HEK293 (cell line): ENCODE measurements at regions not wholly inside any gene's neighbourhood (a gene's known extent, or its start where the extent isn't known, plus 50 kb on each side); places are given as distances from the start of the nearest gene placed in this dataset.

Experiments used
- FEZF1 ChIP-seq: fragments of 450-650 bp; formaldehyde crosslinking; IDR thresholded peaks from 2 replicates; pipeline ENCODE4 v1.5.1; 2016; ENCODE audit warnings: missing biosample characterization, missing genetic modification characterization
- GFI1B ChIP-seq: fragments of 450-650 bp; formaldehyde crosslinking; IDR thresholded peaks from 2 replicates; pipeline ENCODE4 v1.5.1; 2016; ENCODE audit warnings: missing biosample characterization, missing genetic modification characterization
- KLF7 ChIP-seq: fragments of 450-650 bp; formaldehyde crosslinking; IDR thresholded peaks from 2 replicates; pipeline ENCODE4 v1.5.1; 2016; ENCODE audit warnings: missing biosample characterization, missing genetic modification characterization, borderline replicate concordance
- KLF8 ChIP-seq: fragments of 450-650 bp; formaldehyde crosslinking; IDR thresholded peaks from 2 replicates; pipeline ENCODE4 v1.5.1; 2016; ENCODE audit warnings: missing biosample characterization, missing genetic modification characterization
- KLF9 ChIP-seq: fragments of 450-650 bp; formaldehyde crosslinking; IDR thresholded peaks from 2 replicates; pipeline ENCODE4 v1.5.1; 2016; ENCODE audit warnings: missing biosample characterization, missing genetic modification characterization, low read depth
- OSR2 ChIP-seq: fragments of 450-650 bp; formaldehyde crosslinking; IDR thresholded peaks from 2 replicates; pipeline ENCODE4 v1.5.1; 2016; ENCODE audit warnings: missing biosample characterization, missing genetic modification characterization
- SETDB1 ChIP-seq: IDR thresholded peaks from one replicate; pipeline ENCODE4 v1.6.1; 2017; ENCODE audit warnings: mild to moderate bottlenecking, low read length, moderate library complexity, mixed read lengths; ENCODE audit not compliant: insufficient read length
- WT1 ChIP-seq: fragments of 450-650 bp; formaldehyde crosslinking; IDR thresholded peaks from 2 replicates; pipeline ENCODE4 v1.5.1; 2016; ENCODE audit warnings: missing biosample characterization, missing genetic modification characterization
- ZFHX2 ChIP-seq: fragments of 450-650 bp; formaldehyde crosslinking; conservative IDR thresholded peaks from 2 replicates; pipeline ENCODE4 v1.5.1; 2016; ENCODE audit warnings: missing biosample characterization, missing genetic modification characterization
- ZIC2 ChIP-seq: fragments of 450-650 bp; formaldehyde crosslinking; IDR thresholded peaks from 2 replicates; pipeline ENCODE4 v1.5.1; 2016; ENCODE audit warnings: missing biosample characterization, missing genetic modification characterization
- ZNF18 ChIP-seq: fragments of 450-650 bp; formaldehyde crosslinking; IDR thresholded peaks from 2 replicates; pipeline ENCODE4 v1.5.1; 2016; ENCODE audit warnings: missing biosample characterization, missing genetic modification characterization
- ZNF184 ChIP-seq: fragments of 450-650 bp; IDR thresholded peaks from 2 replicates; pipeline ENCODE4 v1.5.1; 2018; ENCODE audit warnings: missing biosample characterization, mild to moderate bottlenecking, missing genetic modification characterization
- ZNF2 ChIP-seq: fragments of 450-650 bp; formaldehyde crosslinking; IDR thresholded peaks from 2 replicates; pipeline ENCODE4 v1.5.1; 2016; ENCODE audit warnings: missing biosample characterization, missing genetic modification characterization
- ZNF202 ChIP-seq: fragments of 450-650 bp; formaldehyde crosslinking; IDR thresholded peaks from 2 replicates; pipeline ENCODE4 v1.5.1; 2016; ENCODE audit warnings: missing biosample characterization, missing genetic modification characterization, borderline replicate concordance
- ZNF214 ChIP-seq: fragments of 450-650 bp; formaldehyde crosslinking; IDR thresholded peaks from 2 replicates; pipeline ENCODE4 v1.5.1; 2017; ENCODE audit warnings: missing biosample characterization, mild to moderate bottlenecking, missing genetic modification characterization, borderline replicate concordance
- ZNF24 ChIP-seq: fragments of 450-650 bp; formaldehyde crosslinking; IDR thresholded peaks from 2 replicates; pipeline ENCODE4 v1.5.1; 2016; ENCODE audit warnings: missing biosample characterization, missing genetic modification characterization
- ZNF292 ChIP-seq: fragments of 450-650 bp; formaldehyde crosslinking; IDR thresholded peaks from 2 replicates; pipeline ENCODE4 v1.5.1; 2016; ENCODE audit warnings: low read depth, missing biosample characterization, missing genetic modification characterization, borderline replicate concordance
- ZNF394 ChIP-seq: fragments of 450-650 bp; formaldehyde crosslinking; IDR thresholded peaks from 2 replicates; pipeline ENCODE4 v1.5.1; 2016; ENCODE audit warnings: missing biosample characterization, missing genetic modification characterization, mild to moderate bottlenecking, moderate library complexity, borderline replicate concordance
- ZNF510 ChIP-seq: fragments of 450-650 bp; formaldehyde crosslinking; IDR thresholded peaks from 2 replicates; pipeline ENCODE4 v1.5.1; 2018; ENCODE audit warnings: mild to moderate bottlenecking, missing genetic modification characterization, missing biosample characterization; ENCODE audit not compliant: insufficient replicate concordance
- ZNF544 ChIP-seq: fragments of 450-650 bp; formaldehyde crosslinking; IDR thresholded peaks from 2 replicates; pipeline ENCODE4 v1.5.0; 2017; ENCODE audit warnings: missing biosample characterization, missing genetic modification characterization
- ZNF561 ChIP-seq: fragments of 450-650 bp; IDR thresholded peaks from 2 replicates; pipeline ENCODE4 v1.5.1; 2018; ENCODE audit warnings: missing biosample characterization, missing genetic modification characterization, borderline replicate concordance
- ZNF596 ChIP-seq: fragments of 450-650 bp; IDR thresholded peaks from 2 replicates; pipeline ENCODE4 v1.5.0; 2018; ENCODE audit warnings: missing biosample characterization, mild to moderate bottlenecking, missing genetic modification characterization, moderate library complexity
- ZNF629 ChIP-seq: fragments of 450-650 bp; formaldehyde crosslinking; IDR thresholded peaks from 2 replicates; pipeline ENCODE4 v1.5.1; 2017; ENCODE audit warnings: missing biosample characterization, missing genetic modification characterization
- ZNF639 ChIP-seq: fragments of 450-650 bp; formaldehyde crosslinking; IDR thresholded peaks from 2 replicates; pipeline ENCODE4 v1.5.1; 2016; ENCODE audit warnings: missing biosample characterization, missing genetic modification characterization
- ZNF645 ChIP-seq: fragments of 450-650 bp; formaldehyde crosslinking; IDR thresholded peaks from 2 replicates; pipeline ENCODE4; 2016; ENCODE audit warnings: missing biosample characterization, missing genetic modification characterization
- ZNF776 ChIP-seq: fragments of 450-650 bp; formaldehyde crosslinking; IDR thresholded peaks from 2 replicates; pipeline ENCODE4 v1.5.0; 2017; ENCODE audit warnings: missing biosample characterization, missing genetic modification characterization, borderline replicate concordance
- ZNF785 ChIP-seq: fragments of 450-650 bp; formaldehyde crosslinking; IDR thresholded peaks from 2 replicates; pipeline ENCODE4 v1.5.1; 2016; ENCODE audit warnings: missing biosample characterization, missing genetic modification characterization
- ZNF837 ChIP-seq: fragments of 450-650 bp; formaldehyde crosslinking; IDR thresholded peaks from 2 replicates; pipeline ENCODE4 v1.5.1; 2016; ENCODE audit warnings: missing biosample characterization, missing genetic modification characterization
- TF ChIP-seq, protein P1 (sequence below): fragments of 450-650 bp; formaldehyde crosslinking; IDR thresholded peaks from 2 replicates; pipeline ENCODE4 v1.5.1; 2016; ENCODE audit warnings: missing biosample characterization, missing genetic modification characterization
- TF ChIP-seq, protein P2 (sequence below): fragments of 450-650 bp; formaldehyde crosslinking; IDR thresholded peaks from 2 replicates; pipeline ENCODE4 v1.5.1; 2017; ENCODE audit warnings: missing biosample characterization, missing genetic modification characterization
- TF ChIP-seq, protein P3 (sequence below): fragments of 450-650 bp; formaldehyde crosslinking; IDR thresholded peaks from 2 replicates; pipeline ENCODE4 v1.5.1; 2016; ENCODE audit warnings: missing biosample characterization, missing genetic modification characterization

- TF ChIP-seq ZNF544 = no peak
- TF ChIP-seq ZNF596 (tag by site-specific recombination) = no peak
- TF ChIP-seq ZNF785 = no peak
- TF ChIP-seq, protein P1, sequence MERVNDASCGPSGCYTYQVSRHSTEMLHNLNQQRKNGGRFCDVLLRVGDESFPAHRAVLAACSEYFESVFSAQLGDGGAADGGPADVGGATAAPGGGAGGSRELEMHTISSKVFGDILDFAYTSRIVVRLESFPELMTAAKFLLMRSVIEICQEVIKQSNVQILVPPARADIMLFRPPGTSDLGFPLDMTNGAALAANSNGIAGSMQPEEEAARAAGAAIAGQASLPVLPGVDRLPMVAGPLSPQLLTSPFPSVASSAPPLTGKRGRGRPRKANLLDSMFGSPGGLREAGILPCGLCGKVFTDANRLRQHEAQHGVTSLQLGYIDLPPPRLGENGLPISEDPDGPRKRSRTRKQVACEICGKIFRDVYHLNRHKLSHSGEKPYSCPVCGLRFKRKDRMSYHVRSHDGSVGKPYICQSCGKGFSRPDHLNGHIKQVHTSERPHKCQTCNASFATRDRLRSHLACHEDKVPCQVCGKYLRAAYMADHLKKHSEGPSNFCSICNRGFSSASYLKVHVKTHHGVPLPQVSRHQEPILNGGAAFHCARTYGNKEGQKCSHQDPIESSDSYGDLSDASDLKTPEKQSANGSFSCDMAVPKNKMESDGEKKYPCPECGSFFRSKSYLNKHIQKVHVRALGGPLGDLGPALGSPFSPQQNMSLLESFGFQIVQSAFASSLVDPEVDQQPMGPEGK = peak; percentile 61; the same call in 1 of the 2 replicates
- no peak for TF ChIP-seq ZNF645 (tag by site-specific recombination)
- TF ChIP-seq ZNF18 (tag by site-specific recombination) = no peak
- TF ChIP-seq, protein P2, sequence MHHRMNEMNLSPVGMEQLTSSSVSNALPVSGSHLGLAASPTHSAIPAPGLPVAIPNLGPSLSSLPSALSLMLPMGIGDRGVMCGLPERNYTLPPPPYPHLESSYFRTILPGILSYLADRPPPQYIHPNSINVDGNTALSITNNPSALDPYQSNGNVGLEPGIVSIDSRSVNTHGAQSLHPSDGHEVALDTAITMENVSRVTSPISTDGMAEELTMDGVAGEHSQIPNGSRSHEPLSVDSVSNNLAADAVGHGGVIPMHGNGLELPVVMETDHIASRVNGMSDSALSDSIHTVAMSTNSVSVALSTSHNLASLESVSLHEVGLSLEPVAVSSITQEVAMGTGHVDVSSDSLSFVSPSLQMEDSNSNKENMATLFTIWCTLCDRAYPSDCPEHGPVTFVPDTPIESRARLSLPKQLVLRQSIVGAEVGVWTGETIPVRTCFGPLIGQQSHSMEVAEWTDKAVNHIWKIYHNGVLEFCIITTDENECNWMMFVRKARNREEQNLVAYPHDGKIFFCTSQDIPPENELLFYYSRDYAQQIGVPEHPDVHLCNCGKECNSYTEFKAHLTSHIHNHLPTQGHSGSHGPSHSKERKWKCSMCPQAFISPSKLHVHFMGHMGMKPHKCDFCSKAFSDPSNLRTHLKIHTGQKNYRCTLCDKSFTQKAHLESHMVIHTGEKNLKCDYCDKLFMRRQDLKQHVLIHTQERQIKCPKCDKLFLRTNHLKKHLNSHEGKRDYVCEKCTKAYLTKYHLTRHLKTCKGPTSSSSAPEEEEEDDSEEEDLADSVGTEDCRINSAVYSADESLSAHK = 0 out of 2 replicates have a peak, but pooled peaks have one; percentile 21
- TF ChIP-seq WT1 (tag by site-specific recombination) = no peak
- no peak for TF ChIP-seq ZNF561 (tag by site-specific recombination)
- no peak for TF ChIP-seq KLF8 (tag by site-specific recombination)
- TF ChIP-seq GFI1B (tag by site-specific recombination) = no peak
- no peak for TF ChIP-seq ZNF837 (tag by site-specific recombination)
- TF ChIP-seq ZNF394 (tag by site-specific recombination) = peak; percentile 63; the same call in 1 of the 2 replicates
- no peak for TF ChIP-seq ZNF292 (tag by site-specific recombination)
- TF ChIP-seq, protein P3, sequence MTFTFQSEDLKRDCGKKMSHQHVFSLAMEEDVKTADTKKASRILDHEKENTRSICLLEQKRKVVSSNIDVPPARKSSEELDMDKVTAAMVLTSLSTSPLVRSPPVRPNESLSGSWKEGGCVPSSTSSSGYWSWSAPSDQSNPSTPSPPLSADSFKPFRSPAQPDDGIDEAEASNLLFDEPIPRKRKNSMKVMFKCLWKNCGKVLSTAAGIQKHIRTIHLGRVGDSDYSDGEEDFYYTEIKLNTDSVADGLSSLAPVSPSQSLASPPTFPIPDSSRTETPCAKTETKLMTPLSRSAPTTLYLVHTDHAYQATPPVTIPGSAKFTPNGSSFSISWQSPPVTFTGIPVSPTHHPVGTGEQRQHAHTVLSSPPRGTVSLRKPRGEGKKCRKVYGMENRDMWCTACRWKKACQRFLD (tag by site-specific recombination) = no peak
- TF ChIP-seq SETDB1 = no peak
- TF ChIP-seq OSR2 (tag by site-specific recombination) = peak; percentile 66
- TF ChIP-seq ZNF2 (tag by site-specific recombination) = no peak
- TF ChIP-seq ZFHX2 = no peak
- peak; percentile 76; the same call in 1 of the 2 replicates for TF ChIP-seq ZNF24 (tag by site-specific recombination)
- TF ChIP-seq ZNF184 (tag by site-specific recombination) = peak; percentile 74; the same call in 1 of the 2 replicates
- no peak for TF ChIP-seq KLF9 (tag by site-specific recombination)
- TF ChIP-seq KLF7 (tag by site-specific recombination) = no peak
- no peak for TF ChIP-seq ZNF214 (tag by site-specific recombination)
- TF ChIP-seq ZNF639 (tag by site-specific recombination) = peak; percentile 80
- TF ChIP-seq ZNF776 (tag by site-specific recombination) = no peak
- peak; percentile 87 for TF ChIP-seq ZIC2 (tag by site-specific recombination)
- TF ChIP-seq ZNF629 (tag by site-specific recombination) = peak; percentile 80
- TF ChIP-seq ZNF510 (tag by site-specific recombination) = no peak
- TF ChIP-seq ZNF202 (tag by site-specific recombination) = no peak
- no peak; the same call in 1 of the 2 replicates for TF ChIP-seq FEZF1 (tag by site-specific recombination)
Observed at GRCh38 chr20:57957411-57958049, 247.7 kb upstream of the PMEPA1 start (continued).
